GM12878 (cell line): ENCODE measurements at regions not wholly inside any gene's neighbourhood (a gene's known extent, or its start where the extent isn't known, plus 50 kb on each side); places are given as distances from the start of the nearest gene placed in this dataset.

Experiments used
- ATAC-seq: fragments of 200-7000 bp; cut with Tn5 transposase; 3 replicates; pipeline ENCODE4 v1.9.1; 2020; ENCODE audit warnings: mild to moderate bottlenecking, moderate library complexity
- BruUV-seq: library from RNA; stranded (reverse); fragments of 400-500 nt; replicated peaks from 2 replicates; lab custom pipeline; 2021; lab: Mats Ljungman, UMichigan
- CTCF ChIA-PET: fragments of 300-600 bp; sonication (Branson Sonifier 250); formaldehyde crosslinking; extraction: SDS; loops from one replicate; lab custom pipeline; 2021; ENCODE audit warnings: inconsistent platforms; lab: Yijun Ruan, JAX
- POLR2A ChIA-PET: fragments of 350-600 bp; formaldehyde crosslinking; extraction: SDS; loops from one replicate; lab custom pipeline; 2021; ENCODE audit warnings: inconsistent platforms; lab: Charles Lee
- RAD21 ChIA-PET: fragments of 300-600 bp; sonication (Branson Sonifier 250); formaldehyde crosslinking; loops from one replicate; lab custom pipeline; 2023; ENCODE audit warnings: antibody characterized with exemption; ENCODE audit not compliant: unreplicated experiment; lab: Charles Lee
- SMC1A ChIA-PET: fragments of 300-600 bp; sonication (Branson Sonifier 250); formaldehyde crosslinking; loops from one replicate; lab custom pipeline; 2023; ENCODE audit not compliant: unreplicated experiment, uncharacterized antibody; lab: Charles Lee
- DNase-seq: peaks from one replicate; pipeline ENCODE4 v3.0.0-alpha.2; 2011; ENCODE audit warnings: low read depth, low spot score
- FAIRE-seq: peaks from 3 replicates; lab custom pipeline; 2011; peaks lifted over from hg19 to GRCh38; lab: Jason Lieb, UNC
- H2AFZ ChIP-seq: 2 replicates; pipeline ENCODE4 v1.6.0; 2011; ENCODE audit warnings: low read depth, low read length, control low read depth; ENCODE audit not compliant: control insufficient read depth
- H3K27ac ChIP-seq: 2 replicates; pipeline ENCODE4 v1.5.1; 2011; ENCODE audit warnings: control low read depth; ENCODE audit not compliant: control insufficient read depth, insufficient read depth
- H3K27me3 ChIP-seq, 2 experiments: replicated peaks in 1 of 2; 2 replicates each; pipeline versions ENCODE4 v1.6.0 to v1.6.1; 2011; ENCODE audit warnings: low read length in 1 of 2; ENCODE audit not compliant: control insufficient read depth in 2 of 2, insufficient read depth in 2 of 2
- H3K36me3 ChIP-seq, 2 experiments: 2 replicates each; pipeline ENCODE4 v1.5.1; 2011; ENCODE audit warnings: low read length in 1 of 2; ENCODE audit not compliant: control insufficient read depth in 2 of 2, insufficient read depth in 2 of 2
- H3K4me1 ChIP-seq: 2 replicates; pipeline ENCODE4 v1.6.1; 2011; ENCODE audit warnings: mild to moderate bottlenecking, low read length, moderate library complexity, mixed read lengths; ENCODE audit not compliant: control insufficient read depth, insufficient read depth
- H3K4me2 ChIP-seq: 2 replicates; pipeline ENCODE4 v1.6.0; 2011; ENCODE audit warnings: control low read depth; ENCODE audit not compliant: control insufficient read depth, insufficient read depth
- H3K4me3 ChIP-seq: fragments of 200-600 bp; sonication (generic); 2 replicates; pipeline ENCODE4 v1.5.1; 2016
- H3K79me2 ChIP-seq: 2 replicates; pipeline ENCODE4 v1.6.0; 2011; ENCODE audit warnings: low read length; ENCODE audit not compliant: control insufficient read depth, insufficient read depth
- H3K9ac ChIP-seq: 2 replicates; pipeline ENCODE4 v1.8.0; 2011; ENCODE audit warnings: low read length, control low read depth, mixed read lengths; ENCODE audit not compliant: control insufficient read depth, insufficient read depth
- H3K9me3 ChIP-seq: replicated peaks from 3 replicates; pipeline ENCODE4 v1.5.1; 2011; ENCODE audit warnings: mild to moderate bottlenecking, low read length; ENCODE audit not compliant: control insufficient read depth, insufficient read depth
- H4K20me1 ChIP-seq: 2 replicates; pipeline ENCODE4 v1.6.0; 2011; ENCODE audit not compliant: control insufficient read depth, insufficient read depth
- DPF2 ChIP-seq: fragments of 450-650 bp; IDR thresholded peaks from 2 replicates; pipeline ENCODE4 v1.6.1; 2017; ENCODE audit warnings: mild to moderate bottlenecking
- RBBP5 ChIP-seq: fragments of 200-600 bp; sonication (generic); conservative IDR thresholded peaks from 2 replicates; pipeline ENCODE4 v1.6.1; 2016
- TARDBP ChIP-seq: IDR thresholded peaks from 2 replicates; pipeline ENCODE4 v1.6.1; 2016; ENCODE audit warnings: borderline replicate concordance
- WGBS: methylation state at CpG from one replicate; pipeline ENCODE4 v1.1.6; 2016; ENCODE audit warnings: low lambda C conversion rate; ENCODE audit not compliant: insufficient replicate concordance, insufficient coverage; ENCODE audit errors: missing lambda C conversion rate; 5-methylcytosine and 5-hydroxymethylcytosine counted together
- in situ Hi-C: fragments of 300-500 bp; cut with MboI; formaldehyde crosslinking; loops from 9 replicates; pipeline ENCODE4 v1.14.3; 2018; ENCODE audit warnings: mixed read lengths
- intact Hi-C: fragments of 100-400 bp; cut with micrococcal nuclease; formaldehyde crosslinking; loops from one replicate; pipeline ENCODE4 v1.14.2; 2022; ENCODE audit not compliant: unreplicated experiment
- TF ChIP-seq, protein P1 (sequence below): fragments of 450-650 bp; formaldehyde crosslinking; IDR thresholded peaks from 2 replicates; pipeline ENCODE4 v1.4.0; 2020; ENCODE audit warnings: mild to moderate bottlenecking, moderate library complexity
- TF ChIP-seq, protein P2 (sequence below): IDR thresholded peaks from 2 replicates; pipeline ENCODE4 v1.6.1; 2011; ENCODE audit warnings: low read depth, low read length, improper control_type of control experiment, borderline replicate concordance

DNA sequence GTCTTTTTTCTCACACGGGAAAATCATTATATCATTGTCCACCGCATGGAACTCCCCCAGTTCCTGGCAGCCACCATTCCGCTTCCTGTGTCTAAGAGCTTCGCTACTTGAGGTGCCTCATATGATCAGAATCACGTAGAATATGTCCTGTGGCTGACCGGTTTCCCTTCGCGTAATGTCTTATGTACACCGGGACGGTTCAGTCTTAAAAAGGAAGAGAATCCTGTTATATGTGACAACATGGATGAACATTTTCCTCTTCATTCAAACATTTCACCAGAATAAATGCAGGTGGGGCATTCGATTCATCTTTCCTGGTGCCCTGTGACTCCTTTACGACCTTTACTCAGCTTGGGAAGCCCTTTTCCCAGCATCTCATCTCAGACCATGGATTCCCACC lies 131.7 kb upstream of the TWIST2 start:
- intact Hi-C loops (no loop called here), in situ Hi-C loops (no loop called here)
- BruUV-seq, result no TSS peak
- FAIRE-seq (no peak), ATAC-seq (no peak), DNase-seq (no peak)
- SMC1A ChIA-PET, result no interaction called here
- Histone ChIP-seq H4K20me1 (no peaks in the 10 kb centered on the region), H3K4me2 (no peak overlapping the region), H3K27me3 (no peaks in the 10 kb centered on the region), H2AFZ (no peak overlapping the region), H3K9ac (no peak overlapping the region), H3K36me3 (no peaks in the 10 kb centered on the region), H3K4me3 (no peak overlapping the region), H3K9me3 (no peaks in the 10 kb centered on the region; the same call in 2 of the 3 replicates), H3K4me1 (no peaks in the 10 kb centered on the region), H3K79me2 (no peaks in the 10 kb centered on the region), H3K27ac (no peak overlapping the region)
- TF ChIP-seq TARDBP (no peak), DPF2 (no peak), RBBP5 (no peak)
- TF ChIP-seq, protein P1, sequence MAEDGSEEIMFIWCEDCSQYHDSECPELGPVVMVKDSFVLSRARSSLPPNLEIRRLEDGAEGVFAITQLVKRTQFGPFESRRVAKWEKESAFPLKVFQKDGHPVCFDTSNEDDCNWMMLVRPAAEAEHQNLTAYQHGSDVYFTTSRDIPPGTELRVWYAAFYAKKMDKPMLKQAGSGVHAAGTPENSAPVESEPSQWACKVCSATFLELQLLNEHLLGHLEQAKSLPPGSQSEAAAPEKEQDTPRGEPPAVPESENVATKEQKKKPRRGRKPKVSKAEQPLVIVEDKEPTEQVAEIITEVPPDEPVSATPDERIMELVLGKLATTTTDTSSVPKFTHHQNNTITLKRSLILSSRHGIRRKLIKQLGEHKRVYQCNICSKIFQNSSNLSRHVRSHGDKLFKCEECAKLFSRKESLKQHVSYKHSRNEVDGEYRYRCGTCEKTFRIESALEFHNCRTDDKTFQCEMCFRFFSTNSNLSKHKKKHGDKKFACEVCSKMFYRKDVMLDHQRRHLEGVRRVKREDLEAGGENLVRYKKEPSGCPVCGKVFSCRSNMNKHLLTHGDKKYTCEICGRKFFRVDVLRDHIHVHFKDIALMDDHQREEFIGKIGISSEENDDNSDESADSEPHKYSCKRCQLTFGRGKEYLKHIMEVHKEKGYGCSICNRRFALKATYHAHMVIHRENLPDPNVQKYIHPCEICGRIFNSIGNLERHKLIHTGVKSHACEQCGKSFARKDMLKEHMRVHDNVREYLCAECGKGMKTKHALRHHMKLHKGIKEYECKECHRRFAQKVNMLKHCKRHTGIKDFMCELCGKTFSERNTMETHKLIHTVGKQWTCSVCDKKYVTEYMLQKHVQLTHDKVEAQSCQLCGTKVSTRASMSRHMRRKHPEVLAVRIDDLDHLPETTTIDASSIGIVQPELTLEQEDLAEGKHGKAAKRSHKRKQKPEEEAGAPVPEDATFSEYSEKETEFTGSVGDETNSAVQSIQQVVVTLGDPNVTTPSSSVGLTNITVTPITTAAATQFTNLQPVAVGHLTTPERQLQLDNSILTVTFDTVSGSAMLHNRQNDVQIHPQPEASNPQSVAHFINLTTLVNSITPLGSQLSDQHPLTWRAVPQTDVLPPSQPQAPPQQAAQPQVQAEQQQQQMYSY (CRISPR knock-in tag), result no peak
- TF ChIP-seq, protein P2, sequence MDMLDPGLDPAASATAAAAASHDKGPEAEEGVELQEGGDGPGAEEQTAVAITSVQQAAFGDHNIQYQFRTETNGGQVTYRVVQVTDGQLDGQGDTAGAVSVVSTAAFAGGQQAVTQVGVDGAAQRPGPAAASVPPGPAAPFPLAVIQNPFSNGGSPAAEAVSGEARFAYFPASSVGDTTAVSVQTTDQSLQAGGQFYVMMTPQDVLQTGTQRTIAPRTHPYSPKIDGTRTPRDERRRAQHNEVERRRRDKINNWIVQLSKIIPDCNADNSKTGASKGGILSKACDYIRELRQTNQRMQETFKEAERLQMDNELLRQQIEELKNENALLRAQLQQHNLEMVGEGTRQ, result no peak
- RAD21 ChIA-PET, result no interaction called here
- CTCF ChIA-PET, result no interaction called here
- POLR2A ChIA-PET, result no interaction called here
- 57% methylated on average over 12 of the region's 12 CpGs for WGBS
